Hematopoietic multipotent progenitor cell treated with erythropoietin and hydrocortisone succinate and interleukin-3 and kit ligand, for 17 days (in vitro differentiated cells): ENCODE measurements at regions not wholly inside any gene's neighbourhood (a gene's known extent, or its start where the extent isn't known, plus 50 kb on each side); places are given as distances from the start of the nearest gene placed in this dataset.
"Not testable (repeated sequence)": the region's sequence is repeated elsewhere in the genome, so short reads cannot be mapped to it uniquely, and the experiment has no call there.

Source experiments
- DNase-seq: peaks from one replicate; pipeline ENCODE4 v3.0.0-alpha.2; 2015; ENCODE audit warnings: low spot score

GRCh38 chr21:16116798-16117197 lies 387.0 kb downstream of the USP25 start:
- DNase-seq = no peak

GRCh38 chr21:16117331-16117730 lies 387.5 kb downstream of the USP25 start:
- DNase-seq = no peak

DNA sequence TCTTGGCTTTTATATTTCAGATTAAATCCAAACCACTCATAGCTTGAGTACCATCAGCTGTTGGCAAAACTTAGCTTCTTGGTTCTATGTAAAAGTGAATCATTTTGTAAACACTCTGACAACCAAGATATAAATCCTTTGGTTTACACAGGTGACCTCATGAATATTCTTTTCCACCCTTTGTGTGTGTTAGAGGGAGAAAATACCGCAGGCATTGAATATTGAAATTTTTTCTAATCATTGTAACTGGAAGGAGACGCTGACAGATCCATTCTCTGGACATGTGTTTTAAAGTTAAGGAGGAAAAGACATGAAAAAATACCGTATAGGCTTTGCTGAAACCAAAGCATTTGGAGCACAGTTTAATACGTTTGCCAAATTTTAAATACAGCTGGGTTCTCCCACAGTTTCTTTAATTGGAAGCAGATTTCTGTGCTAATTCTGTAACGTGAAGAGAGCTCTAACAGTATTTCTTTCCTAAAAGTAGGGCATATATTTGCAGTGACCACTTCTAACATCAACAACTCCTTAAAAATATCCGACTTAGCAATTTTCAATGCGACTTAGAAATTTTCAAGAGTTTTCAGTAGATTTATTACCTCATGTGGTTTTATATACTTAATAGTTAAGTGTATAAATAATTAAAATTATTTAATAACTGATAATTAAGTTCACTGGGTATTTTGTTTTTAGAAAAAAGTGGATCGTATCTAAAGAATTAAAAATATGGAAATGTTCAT lies 388.2 kb downstream of the USP25 start:
- DNase-seq = no peak

DNA sequence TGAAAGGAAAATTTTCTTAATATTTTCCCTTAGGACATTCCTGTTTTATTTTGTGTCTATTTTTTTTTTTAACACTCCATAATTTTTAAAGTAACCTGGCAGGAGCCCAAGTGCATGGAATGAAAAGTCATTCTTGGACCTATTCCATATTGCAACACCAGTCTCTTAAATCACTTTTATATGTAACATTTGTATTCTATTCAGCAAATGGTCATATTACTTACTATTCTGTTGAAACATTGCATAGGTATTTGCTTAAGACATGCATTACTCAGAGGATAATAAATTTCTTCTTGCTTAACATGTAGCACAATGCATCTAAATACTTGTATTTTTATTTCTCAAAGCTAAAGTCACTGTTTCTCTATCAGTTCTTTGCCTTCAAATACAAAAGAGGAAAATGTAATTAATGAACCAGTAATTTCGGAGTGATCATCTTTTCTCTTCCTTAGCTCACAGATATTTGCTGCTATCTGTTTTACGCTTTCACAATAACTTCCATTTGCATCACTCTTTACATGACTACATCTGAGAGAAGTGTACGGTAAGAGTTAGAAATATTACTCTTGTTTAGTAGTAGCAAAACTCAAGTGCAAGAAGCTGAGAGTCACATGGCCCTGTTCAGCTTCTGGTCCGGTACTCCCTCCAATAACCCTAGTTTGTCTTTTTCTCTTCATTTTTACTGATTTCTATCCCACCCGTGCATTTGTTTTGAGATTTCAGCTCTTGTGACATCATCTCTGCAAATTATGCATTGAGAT lies 394.8 kb downstream of the USP25 start:
- no peak for DNase-seq

- no peak for DNase-seq
These were observed 395.5 kb downstream of the USP25 start for GRCh38 chr21:16125274-16125673.

- DNase-seq = not testable (repeated sequence)
These were observed 402.7 kb downstream of the USP25 start for GRCh38 chr21:16132453-16132852.

DNA sequence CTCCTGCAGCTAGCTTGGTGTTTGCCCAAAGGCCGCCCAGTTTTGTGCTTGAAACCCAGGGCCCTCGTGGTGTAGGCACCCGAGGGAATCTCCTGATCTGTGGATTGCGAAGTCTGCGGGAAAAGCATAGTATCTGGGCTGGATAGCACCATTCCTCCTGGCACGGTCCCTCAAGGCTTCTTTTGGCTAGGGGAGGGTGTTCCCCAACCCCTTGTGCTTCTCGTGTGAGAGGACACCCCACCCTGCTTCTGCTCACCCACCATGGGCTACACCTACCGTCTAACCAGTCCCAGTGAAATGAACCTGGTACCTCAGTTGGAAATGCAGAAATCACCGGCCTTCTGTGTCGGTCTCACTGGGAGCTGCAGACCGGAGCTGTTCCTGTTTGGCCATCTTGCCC lies 403.5 kb downstream of the USP25 start:
- no peak for DNase-seq

- no peak for DNase-seq
These were observed 404.4 kb downstream of the USP25 start for GRCh38 chr21:16134134-16134533.

GRCh38 chr21:16137106-16137505 lies 407.3 kb downstream of the USP25 start:
- no peak for DNase-seq

DNA sequence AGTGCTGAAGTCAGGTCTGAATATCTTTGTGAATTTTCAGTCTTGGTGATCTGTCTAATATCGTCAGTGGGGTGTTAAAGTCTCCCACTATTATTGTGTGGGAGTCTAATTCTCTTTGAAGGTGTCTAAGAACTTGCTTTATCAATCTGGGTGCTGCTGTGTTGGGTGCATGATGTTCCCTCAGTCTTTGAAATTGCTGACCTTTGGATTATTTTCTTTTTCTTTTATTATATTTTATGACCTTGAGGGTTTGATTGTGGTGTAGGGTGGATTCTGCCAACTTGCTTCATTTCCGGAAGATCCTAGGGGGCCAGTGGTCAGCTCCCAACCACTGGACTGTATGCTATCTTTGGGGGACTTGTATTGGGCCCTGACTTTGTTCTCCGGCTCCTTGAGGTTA lies 415.3 kb downstream of the USP25 start:
- no peak for DNase-seq

DNA sequence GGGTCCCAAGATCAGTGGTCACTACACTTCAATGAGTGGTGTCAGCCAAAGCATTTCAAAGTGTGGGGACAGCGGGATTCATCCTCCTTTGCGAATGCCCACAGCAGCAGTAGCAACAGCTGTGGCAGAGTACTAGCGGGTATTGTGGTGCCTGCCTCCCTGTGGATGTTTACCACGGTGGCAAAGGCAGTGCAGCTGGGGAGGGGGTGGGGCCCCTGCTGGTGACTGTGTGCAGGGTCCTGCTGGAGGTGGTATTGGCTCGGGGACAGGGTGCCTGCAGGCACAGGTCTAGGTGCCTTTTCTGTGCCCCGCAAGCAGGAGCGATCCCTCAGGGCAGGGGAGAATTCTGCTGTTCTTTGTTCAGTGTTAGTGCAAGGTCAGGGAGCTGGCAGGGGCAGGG lies 415.7 kb downstream of the USP25 start:
- DNase-seq = no peak

DNA sequence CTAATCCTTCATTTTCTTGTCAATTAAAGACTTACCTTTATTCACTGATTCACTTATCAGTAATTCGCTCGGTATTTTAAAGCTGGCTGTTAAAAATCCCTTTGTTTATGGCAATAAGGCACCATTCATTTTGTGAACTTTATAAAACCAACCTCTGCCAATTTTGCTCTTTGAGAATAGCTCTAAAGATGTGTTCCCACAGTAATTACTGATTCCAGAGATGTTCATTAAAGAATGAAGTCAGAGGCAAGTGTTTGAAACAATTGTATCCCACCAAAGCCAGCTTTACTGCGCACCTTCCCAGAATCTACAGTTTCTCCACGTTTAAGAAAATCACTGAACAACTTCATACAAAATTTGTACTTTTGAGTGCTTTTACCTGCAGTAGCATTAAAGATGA lies 424.5 kb downstream of the USP25 start:
- no peak for DNase-seq

DNA sequence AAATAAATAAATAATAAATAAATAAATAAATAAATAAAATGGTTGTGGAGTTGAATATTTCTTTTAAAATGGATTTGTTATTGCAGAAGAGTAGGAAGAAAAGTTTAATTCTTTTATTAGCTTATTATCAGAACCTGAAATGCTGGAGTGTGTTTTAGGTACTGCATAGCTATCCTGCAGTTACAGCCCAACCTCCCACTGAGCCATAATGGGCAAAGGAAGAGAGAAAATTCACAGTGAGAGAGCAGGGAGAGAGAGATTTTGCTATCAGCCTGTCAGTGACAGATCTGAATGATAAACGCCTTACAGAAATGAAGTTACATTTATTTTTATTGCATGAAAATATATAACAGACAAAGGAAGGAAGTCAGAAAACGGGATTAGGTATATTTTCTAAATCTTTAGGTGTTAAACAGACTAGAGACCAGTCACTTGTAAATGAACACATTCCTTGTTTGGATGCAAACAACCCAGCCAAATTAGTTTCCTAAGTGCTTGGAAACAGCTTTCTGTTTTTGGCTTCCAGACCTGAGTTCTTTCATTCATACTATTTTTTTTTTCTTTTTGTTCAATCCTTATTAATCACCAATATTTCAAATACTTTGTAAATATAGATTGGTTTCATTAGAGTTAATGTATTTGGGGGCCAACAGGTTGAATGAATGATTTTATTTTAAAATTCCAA lies 425.3 kb downstream of the USP25 start:
- no peak for DNase-seq

DNA sequence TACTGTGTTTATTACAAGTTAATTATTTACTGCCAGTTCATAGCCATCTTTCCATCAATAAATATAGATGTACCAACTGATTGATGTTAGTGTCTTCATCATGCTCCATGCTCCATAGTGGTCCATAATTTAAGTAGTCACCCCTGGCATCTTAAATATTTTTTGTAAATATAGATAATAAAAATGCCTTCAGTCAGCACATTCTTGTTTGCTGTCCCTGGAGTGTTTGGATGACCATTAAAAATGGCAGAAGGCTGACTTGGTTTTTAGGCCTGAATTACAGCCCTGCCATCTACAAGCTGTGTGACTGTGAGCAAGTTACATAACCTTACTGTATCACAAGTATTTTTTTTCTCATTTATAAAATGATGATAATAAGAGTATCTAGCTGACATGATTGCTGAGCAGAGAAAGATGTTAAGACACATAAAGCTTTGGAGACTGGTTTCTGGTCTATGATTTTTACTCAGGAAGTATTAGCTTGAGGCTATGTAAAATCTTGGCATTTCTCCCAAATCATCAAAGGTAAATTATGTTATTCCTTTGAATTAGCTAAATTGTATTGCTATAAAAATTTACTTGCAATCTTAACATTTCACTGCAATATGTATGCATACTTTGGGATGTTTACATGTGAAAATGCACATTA lies 427.2 kb downstream of the USP25 start:
- DNase-seq = no peak

DNA sequence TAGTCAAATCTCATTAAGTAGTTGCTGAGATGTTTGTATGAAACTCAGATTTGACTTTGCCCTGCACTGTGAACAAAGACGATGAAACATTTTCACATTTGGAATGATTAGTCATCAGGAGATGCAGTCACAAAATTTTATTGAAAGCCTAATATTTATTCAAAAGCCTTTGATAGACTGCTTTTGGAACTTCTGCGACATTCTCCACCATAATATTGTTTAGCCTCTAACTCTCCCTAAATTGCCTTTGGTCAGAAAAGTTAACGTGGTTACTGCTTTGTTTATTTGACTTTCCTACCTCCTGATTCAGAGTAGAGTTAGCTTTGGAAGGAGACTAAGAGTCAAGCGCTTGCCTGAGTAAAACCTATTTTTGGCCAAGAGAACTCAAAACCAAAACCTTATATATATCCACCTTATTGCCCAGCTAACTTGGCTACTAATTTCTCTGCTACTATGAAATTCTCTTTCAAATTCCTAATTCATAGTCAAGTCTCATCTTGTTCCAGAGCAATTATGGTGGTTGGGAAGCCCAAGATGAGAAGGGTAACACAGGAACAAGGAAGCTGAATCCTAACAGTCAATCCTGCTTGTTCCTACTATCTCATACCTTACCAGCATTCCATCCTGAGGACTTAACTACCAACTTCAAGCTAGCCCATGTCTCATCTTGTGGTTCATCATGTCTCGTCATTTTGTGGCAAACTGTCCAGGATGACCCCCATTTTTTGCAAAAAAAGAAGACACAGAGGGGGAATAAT lies 429.6 kb downstream of the USP25 start:
- DNase-seq = no peak

- DNase-seq = no peak
These were observed 430.2 kb downstream of the USP25 start for GRCh38 chr21:16159971-16160350.

- DNase-seq = no peak
These were observed 433.2 kb downstream of the USP25 start for GRCh38 chr21:16162953-16163352.

- no peak for DNase-seq
These were observed 439.3 kb downstream of the USP25 start for GRCh38 chr21:16169102-16169511.

GRCh38 chr21:16169779-16170178 lies 440.0 kb downstream of the USP25 start:
- no peak for DNase-seq

DNA sequence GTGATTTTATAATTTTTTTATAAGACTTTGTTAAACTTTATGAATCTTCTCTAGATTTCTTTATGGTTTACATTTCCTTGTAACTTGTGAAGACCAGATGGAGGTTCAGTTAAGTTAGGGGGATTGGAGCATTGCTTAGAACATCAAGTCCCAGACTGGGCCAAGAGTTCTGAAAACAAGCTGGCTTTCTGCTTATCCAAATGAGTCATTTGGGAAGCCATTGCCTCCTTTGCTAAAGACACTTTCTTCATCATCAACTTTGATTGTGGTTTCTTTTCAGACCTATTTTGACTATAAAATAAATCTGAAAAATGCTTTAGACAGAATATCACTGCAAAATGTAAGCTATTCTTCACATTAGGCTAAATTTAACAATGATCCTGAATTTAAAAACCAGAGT lies 446.8 kb downstream of the USP25 start:
- DNase-seq = no peak

DNA sequence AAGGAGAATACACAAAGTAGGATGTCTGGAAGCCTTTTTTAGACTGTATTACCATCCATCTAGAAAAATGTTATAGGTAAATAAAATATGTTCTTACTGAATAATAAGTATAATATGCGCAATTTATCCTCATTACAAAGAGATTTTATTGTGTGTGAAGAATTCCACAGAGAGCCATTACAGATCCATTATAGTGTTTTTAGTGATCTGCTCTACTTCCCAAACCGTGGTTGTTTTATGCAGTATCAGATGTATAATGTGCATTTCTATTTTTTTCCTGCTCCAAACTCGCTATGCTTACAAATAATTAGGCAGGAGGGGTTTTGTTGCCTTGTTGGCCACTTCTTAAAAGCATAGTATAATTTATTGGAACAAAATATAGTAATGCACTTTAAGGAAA lies 447.8 kb downstream of the USP25 start:
- DNase-seq = no peak

GRCh38 chr21:16179773-16180172 lies 450.0 kb downstream of the USP25 start:
- no peak for DNase-seq
